HUES48 (cell line): ENCODE measurements at regions not wholly inside any gene's neighbourhood (a gene's known extent, or its start where the extent isn't known, plus 50 kb on each side); places are given as distances from the start of the nearest gene placed in this dataset.

Source experiments
- H3K27ac ChIP-seq: one replicate; pipeline ENCODE4 v1.7.0; 2013; ENCODE audit warnings: low read depth, low read length, inconsistent platforms
- H3K27me3 ChIP-seq: 2 replicates; pipeline ENCODE4 v1.6.1; 2013; ENCODE audit warnings: mild to moderate bottlenecking, low read length; ENCODE audit not compliant: control insufficient read depth, insufficient read depth
- H3K36me3 ChIP-seq: 2 replicates; pipeline ENCODE4 v1.6.1; 2013; ENCODE audit warnings: low read length; ENCODE audit not compliant: control insufficient read depth, insufficient read depth
- H3K4me1 ChIP-seq: 2 replicates; pipeline ENCODE4 v1.6.1; 2013; ENCODE audit warnings: mild to moderate bottlenecking, low read length; ENCODE audit not compliant: control insufficient read depth, insufficient read depth
- H3K4me3 ChIP-seq: 2 replicates; pipeline ENCODE4 v1.5.1; 2013; ENCODE audit warnings: mild to moderate bottlenecking, low read depth, low read length
- H3K9ac ChIP-seq: 2 replicates; pipeline ENCODE4 v1.6.1; 2013; ENCODE audit warnings: mild to moderate bottlenecking, low read depth, low read length, moderate library complexity
- H3K9me3 ChIP-seq: 2 replicates; pipeline ENCODE4 v1.6.1; 2013; ENCODE audit warnings: low read length; ENCODE audit not compliant: control insufficient read depth, insufficient read depth

DNA sequence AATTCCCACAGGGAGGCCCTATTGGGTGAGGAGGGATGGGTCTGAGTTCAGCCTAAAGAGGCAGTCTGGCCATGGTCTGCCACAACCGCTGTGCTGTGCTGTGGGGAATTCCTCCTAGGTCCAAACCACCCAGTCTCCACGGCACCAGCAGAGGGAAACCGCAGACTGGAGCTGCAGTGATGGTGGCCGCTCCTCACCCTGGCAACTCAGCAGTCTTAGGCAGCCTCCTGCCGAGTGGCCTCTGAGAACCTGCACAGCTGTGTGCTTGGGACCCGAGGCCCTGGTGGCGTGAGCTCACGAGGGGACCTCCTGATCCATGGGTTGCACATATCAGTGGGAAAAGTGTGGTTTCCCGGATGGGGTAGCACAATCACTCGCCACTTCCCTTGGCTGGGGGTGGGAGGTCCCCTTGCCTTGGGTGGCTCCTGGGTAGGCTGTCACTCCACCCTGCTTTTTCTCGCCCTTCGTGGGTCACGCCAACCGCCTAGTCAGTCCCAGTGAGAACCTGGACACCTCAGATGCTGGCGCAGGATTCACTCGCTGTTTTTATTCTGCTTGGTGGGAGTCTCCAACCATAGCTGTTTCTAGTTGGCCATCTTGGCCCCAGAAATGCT lies 242.2 kb downstream of the CDH26 start:
- no peak overlapping the region for H3K4me3 ChIP-seq
- H3K27me3 ChIP-seq, result no peaks in the 10 kb centered on the region
- no peak overlapping the region for H3K27ac ChIP-seq
- no peak overlapping the region for H3K9ac ChIP-seq
- H3K36me3 ChIP-seq, result no peaks in the 10 kb centered on the region
- no peaks in the 10 kb centered on the region; the same call in 1 of the 2 replicates for H3K9me3 ChIP-seq
- H3K4me1 ChIP-seq, result no peaks in the 10 kb centered on the region

DNA sequence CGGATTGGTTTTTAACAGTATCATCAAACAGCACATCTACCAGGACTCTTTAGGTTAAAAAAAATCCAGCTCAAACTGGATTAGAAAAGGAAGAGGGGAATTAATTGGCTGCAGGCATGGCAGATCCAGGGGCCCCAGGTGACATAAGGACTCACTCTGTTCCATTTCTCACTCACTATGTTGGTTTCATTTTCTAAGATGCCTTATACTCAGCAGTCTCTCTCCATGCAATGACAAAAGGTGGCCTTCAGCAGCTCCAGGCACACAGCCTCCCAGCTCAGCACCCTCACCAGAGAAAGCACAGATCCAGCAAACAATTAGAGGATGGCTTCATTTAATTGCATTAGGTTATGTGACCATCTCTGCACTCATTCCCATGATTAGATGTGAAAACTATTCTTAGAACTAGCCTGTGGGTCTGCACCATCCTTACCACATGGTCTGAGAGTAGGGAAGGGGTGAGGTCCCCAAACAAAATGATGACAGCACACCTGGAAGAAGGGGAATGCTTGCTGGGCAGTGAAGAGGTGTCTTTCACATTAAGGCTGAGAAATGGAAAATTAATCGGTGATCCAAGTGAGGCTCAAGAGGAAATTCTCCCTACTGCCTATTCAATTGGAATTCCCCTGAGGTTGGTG lies 243.1 kb downstream of the CDH26 start:
- Histone ChIP-seq H3K36me3 (no peaks in the 10 kb centered on the region), H3K4me3 (no peak overlapping the region)

DNA sequence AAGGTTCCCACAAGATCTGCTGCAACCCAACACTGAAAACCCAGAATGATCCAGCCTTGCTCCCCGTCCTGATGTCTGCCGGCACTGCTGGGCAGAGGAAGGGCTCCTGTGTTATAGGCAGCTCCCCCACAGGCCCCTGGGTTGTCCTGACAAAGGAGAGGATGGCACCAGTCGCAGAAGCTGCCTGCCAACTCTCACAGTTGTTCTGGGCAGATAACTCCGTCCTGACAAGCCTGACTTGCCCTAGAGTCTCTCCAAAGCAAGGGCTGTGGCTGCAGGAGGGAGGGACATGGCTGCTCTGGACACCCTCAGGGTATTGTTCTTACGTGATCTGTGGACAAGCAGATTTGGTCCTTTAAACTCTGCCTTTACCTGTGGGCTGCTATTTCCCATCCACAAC lies 243.8 kb downstream of the CDH26 start:
- Histone ChIP-seq H3K27ac (no peak overlapping the region), H3K36me3 (no peaks in the 10 kb centered on the region), H3K27me3 (no peaks in the 10 kb centered on the region), H3K4me3 (no peak overlapping the region), H3K9ac (no peak overlapping the region), H3K4me1 (no peaks in the 10 kb centered on the region), H3K9me3 (no peaks in the 10 kb centered on the region; the same call in 1 of the 2 replicates)

More for the DNA sequence above, 243.1 kb downstream of the CDH26 start:
- Histone ChIP-seq H3K27me3 (no peaks in the 10 kb centered on the region), H3K4me1 (no peaks in the 10 kb centered on the region), H3K9me3 (no peaks in the 10 kb centered on the region; the same call in 1 of the 2 replicates), H3K27ac (no peak overlapping the region), H3K9ac (no peak overlapping the region)

DNA sequence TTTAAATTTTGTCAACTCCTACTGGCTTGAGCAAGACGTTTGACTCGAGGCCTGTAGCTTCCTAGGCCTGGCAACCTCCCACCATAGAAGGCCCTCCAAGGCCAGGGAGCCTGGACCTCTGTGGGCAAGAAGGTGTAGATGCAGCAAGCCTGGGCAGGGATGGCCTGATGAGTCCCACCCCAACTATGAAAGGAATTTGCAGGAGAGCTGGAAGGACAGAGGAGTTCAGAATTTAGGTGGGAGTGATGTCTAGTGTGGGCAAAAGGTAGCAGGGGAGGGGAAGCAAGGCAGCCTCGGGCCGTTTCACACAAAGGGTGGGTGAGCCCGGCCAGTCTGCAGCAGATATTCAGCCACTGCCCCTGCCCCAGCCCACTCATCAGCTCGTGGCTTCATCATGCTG lies 245.2 kb downstream of the CDH26 start:
- no peaks in the 10 kb centered on the region; the same call in 1 of the 2 replicates for H3K9me3 ChIP-seq
- no peaks in the 10 kb centered on the region for H3K27me3 ChIP-seq
- H3K27ac ChIP-seq, result no peak overlapping the region
- H3K4me1 ChIP-seq, result no peaks in the 10 kb centered on the region
- H3K36me3 ChIP-seq, result no peaks in the 10 kb centered on the region
- no peak overlapping the region for H3K4me3 ChIP-seq
- no peak overlapping the region for H3K9ac ChIP-seq

DNA sequence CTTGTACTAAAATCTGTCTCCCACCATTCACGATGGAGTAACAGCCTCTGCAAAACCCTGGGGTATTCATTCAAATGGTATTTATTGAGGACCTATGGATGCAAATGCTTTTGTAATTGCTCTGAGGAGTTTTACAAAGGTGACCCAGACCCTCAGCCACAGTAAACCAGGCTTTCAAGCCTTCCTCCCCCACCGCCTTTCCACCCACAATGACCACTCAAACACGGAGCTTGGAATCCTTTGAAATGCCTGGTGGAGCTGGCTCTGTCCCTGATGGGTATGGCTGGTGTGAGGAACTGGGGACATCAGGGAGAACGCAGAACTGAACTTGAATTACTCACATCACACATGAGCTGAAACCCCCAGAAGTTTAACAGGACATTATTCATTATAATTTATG lies 246.4 kb downstream of the CDH26 start:
- Histone ChIP-seq H3K9ac (no peak overlapping the region), H3K36me3 (no peaks in the 10 kb centered on the region), H3K4me1 (no peaks in the 10 kb centered on the region), H3K27ac (no peak overlapping the region), H3K27me3 (no peaks in the 10 kb centered on the region), H3K9me3 (no peaks in the 10 kb centered on the region), H3K4me3 (no peak overlapping the region)

DNA sequence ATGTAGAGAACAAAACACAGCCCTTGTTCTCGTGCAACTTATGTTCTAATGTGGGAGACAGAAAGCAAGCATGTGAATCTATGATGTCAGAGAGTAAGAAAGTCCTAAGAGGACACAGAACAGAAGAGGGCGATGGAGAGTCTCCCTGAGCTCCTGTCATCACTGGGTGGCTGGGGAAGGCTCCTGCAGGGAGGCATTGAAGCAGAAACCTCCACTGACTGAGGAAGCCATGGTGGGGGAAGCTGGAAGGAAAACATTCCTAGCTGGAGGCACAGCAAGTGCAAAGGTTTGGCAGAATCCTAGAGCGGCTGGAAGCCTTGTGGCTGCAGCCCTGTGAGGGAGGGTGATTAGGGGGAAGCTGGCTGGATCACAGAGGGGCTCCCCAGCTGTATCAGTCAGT lies 248.0 kb downstream of the CDH26 start:
- no peaks in the 10 kb centered on the region for H3K36me3 ChIP-seq
- H3K27ac ChIP-seq, result no peak overlapping the region
- no peak overlapping the region for H3K4me3 ChIP-seq
- no peaks in the 10 kb centered on the region for H3K9me3 ChIP-seq
- no peaks in the 10 kb centered on the region for H3K4me1 ChIP-seq
- no peak overlapping the region for H3K9ac ChIP-seq
- no peaks in the 10 kb centered on the region for H3K27me3 ChIP-seq

DNA sequence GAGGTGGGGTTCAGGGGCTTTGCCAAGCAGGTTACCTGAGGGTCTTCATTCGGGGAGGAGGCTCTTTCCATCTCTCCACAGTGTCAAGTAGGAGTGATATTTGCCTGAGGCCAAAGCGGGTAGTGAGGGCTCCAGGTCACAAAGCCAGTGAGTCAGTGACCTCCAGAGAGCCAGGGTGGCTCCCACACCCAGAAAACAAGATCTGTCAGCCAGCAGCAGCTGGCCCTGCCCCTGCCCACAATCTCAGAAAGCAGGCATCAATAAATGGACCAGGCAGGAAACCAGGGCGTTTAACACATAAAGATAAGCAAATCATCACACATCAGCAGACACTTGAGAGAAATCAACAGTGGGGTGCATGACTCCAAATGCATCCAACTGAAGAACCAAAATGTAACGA lies 250.8 kb downstream of the CDH26 start:
- H3K9ac ChIP-seq, result no peak overlapping the region
- no peak overlapping the region for H3K4me3 ChIP-seq
- no peaks in the 10 kb centered on the region for H3K36me3 ChIP-seq
- H3K27me3 ChIP-seq, result no peaks in the 10 kb centered on the region
- H3K9me3 ChIP-seq, result no peaks in the 10 kb centered on the region
- H3K4me1 ChIP-seq, result no peaks in the 10 kb centered on the region
- no peak overlapping the region for H3K27ac ChIP-seq

DNA sequence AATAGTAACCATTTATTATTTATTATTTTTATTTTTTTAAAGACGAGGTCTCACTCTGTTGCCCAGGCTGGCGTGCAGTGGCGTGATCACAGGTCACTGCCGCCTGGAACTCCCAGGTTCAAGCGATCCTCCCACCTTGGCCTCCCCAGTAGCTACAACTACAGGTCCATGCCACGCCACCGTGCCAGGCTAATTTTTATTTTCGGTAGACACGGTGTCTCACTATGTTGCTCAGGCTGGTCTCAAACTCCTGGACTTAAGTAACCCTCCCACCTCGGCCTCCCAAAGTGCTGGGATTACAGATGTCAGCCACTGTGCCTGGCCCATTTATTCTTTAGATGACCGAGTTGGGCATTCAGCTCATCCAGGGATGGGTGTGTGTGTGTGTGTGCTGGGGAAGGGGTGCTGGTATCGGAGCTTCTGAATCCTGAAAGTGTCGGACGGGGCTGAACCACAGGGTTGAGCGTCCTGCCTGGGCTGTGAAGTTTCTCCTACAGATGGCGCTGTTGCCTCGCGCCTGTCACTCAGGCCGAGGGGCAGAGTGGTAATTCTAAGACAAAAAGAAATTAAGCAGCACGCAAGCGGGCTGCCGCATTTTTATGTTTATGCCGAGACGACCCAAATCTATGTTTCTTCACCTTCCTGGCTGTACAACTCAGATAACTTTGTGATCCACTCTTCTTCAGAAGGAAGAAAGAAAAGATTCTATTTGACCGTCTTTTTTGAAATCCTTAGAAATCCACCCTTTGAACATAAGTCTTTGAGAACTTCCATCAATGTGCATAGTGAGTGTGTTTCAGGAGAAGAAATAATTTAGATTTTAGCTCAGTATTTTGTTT lies 252.8 kb downstream of the CDH26 start:
- Histone ChIP-seq H3K9ac (no peak overlapping the region), H3K36me3 (no peaks in the 10 kb centered on the region), H3K4me3 (no peak overlapping the region), H3K27ac (no peak overlapping the region), H3K9me3 (no peaks in the 10 kb centered on the region), H3K27me3 (no peaks in the 10 kb centered on the region), H3K4me1 (no peaks in the 10 kb centered on the region)

DNA sequence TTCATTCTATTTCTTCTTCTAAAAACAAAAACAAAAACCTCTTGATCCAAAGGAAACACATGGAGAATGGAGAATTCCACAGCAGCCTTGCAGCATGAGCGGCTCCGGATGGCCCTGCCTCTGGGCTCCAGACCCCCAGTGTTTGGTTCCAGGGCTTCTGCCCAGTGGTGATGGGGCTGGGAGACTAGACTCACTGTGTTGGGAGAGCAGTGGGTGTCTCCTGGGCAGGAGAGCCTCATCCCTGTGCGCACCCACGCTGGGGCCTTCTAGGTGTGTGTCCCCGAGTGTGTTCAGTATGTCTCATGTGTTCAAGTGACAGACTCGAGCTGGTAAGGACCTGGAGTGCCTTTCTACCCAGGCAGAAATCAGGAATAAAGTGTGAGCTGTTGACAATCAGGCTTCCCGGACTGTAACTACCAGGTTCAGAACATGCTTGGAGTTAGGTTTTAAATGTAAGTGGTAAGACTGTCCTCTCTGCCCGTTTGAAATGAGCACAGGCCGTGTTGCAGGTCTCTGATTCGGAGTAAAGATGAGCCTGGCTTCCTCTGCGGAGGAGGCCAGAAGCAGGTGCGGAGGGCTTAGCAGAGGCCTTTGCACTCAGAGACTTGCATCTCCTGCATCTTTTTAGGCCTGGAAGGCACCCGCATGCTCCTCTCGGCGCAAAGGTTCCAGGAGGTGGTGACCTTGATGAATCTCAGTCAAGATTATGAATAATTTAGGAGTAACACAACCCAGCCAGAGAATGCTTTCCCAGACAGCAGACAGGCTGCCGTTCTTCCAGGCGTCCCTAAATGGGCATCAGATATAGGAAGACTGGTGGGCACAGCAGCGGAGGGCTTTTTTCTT lies 253.6 kb downstream of the CDH26 start:
- no peaks in the 10 kb centered on the region for H3K27me3 ChIP-seq
- no peak overlapping the region for H3K4me3 ChIP-seq
- H3K4me1 ChIP-seq, result no peaks in the 10 kb centered on the region
- no peaks in the 10 kb centered on the region for H3K36me3 ChIP-seq
- no peak overlapping the region for H3K9ac ChIP-seq
- H3K9me3 ChIP-seq, result no peaks in the 10 kb centered on the region
- no peak overlapping the region for H3K27ac ChIP-seq

DNA sequence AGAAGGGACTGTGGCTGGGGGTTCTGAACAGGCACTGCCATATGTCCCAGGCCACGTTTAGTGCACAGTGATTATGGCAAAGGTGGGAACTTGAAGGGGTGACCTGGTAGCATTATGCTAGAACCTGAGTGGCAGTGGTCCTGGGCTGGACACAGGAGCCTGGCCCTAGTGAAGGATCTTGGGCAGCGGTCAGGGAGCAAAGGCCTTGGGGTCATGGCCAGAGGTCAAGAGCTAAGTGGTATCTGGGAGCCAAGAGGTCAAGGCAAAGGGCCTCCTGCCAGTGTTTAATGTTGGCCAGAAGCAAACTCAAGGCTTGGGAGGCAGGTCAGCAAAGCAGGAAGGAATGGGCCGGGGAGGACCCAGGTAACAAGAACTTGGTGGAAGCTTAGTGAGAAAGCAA lies 254.5 kb downstream of the CDH26 start:
- Histone ChIP-seq H3K4me3 (no peak overlapping the region), H3K36me3 (no peaks in the 10 kb centered on the region), H3K27ac (no peak overlapping the region), H3K9me3 (no peaks in the 10 kb centered on the region), H3K27me3 (no peaks in the 10 kb centered on the region), H3K4me1 (no peaks in the 10 kb centered on the region), H3K9ac (no peak overlapping the region)
